ENCODE measurements at regions not wholly inside any gene's neighbourhood (a gene's known extent, or its start where the extent isn't known, plus 50 kb on each side); places are given as distances from the start of the nearest gene placed in this dataset.

- Histone ChIP-seq H3K4me3 (ENCODE audit: low read depth in 1 of 5, low read length in 5 of 5) (no peak overlapping the region), H3K9me3 (ENCODE audit: control insufficient read depth in 5 of 5, low read length in 5 of 5) (no peaks in the 10 kb centered on the region), H3K36me3 (ENCODE audit: control insufficient read depth in 5 of 5, insufficient read depth in 5 of 5, low read length in 5 of 5) (no peaks in the 10 kb centered on the region), H3K9ac (ENCODE audit: low read length in 5 of 5) (no peak overlapping the region), H3K27ac (ENCODE audit: low read depth, low read length) (no peak overlapping the region), H3K27me3 (ENCODE audit: control insufficient read depth in 5 of 5, insufficient read depth in 4 of 5, low read length in 5 of 5) (peaks cover 0 to 10% (median 3%) of the 10 kb centered on the region in 5 donors), H3K4me1 (ENCODE audit: control insufficient read depth in 5 of 5, insufficient read depth in 5 of 5, low read length in 5 of 5) (peaks cover 0 to 11% (median 3%) of the 10 kb centered on the region in 5 donors)
Observed at GRCh38 chr6:167711768-167712730, 114.7 kb upstream of the AFDN start.

- H3K9me3 ChIP-seq (ENCODE audit: control insufficient read depth in 5 of 5, low read length in 5 of 5): peaks cover 0 to 3% (median 0%) of the 10 kb centered on the region in 5 donors
- H3K27me3 ChIP-seq (ENCODE audit: control insufficient read depth in 5 of 5, insufficient read depth in 4 of 5, low read length in 5 of 5): peaks cover 0 to 10% (median 2%) of the 10 kb centered on the region in 5 donors
- no peaks in the 10 kb centered on the region for H3K36me3 ChIP-seq (ENCODE audit: control insufficient read depth in 5 of 5, insufficient read depth in 5 of 5, low read length in 5 of 5)
- peaks cover 0 to 11% (median 3%) of the 10 kb centered on the region in 5 donors for H3K4me1 ChIP-seq (ENCODE audit: control insufficient read depth in 5 of 5, insufficient read depth in 5 of 5, low read length in 5 of 5)
- H3K4me3 ChIP-seq (ENCODE audit: low read depth in 1 of 5, low read length in 5 of 5): no peak overlapping the region
- no peak overlapping the region for H3K9ac ChIP-seq (ENCODE audit: low read length in 5 of 5)
- no peak overlapping the region for H3K27ac ChIP-seq (ENCODE audit: low read depth, low read length)
Observed at GRCh38 chr6:167712731-167713475, 113.8 kb upstream of the AFDN start.

DNA sequence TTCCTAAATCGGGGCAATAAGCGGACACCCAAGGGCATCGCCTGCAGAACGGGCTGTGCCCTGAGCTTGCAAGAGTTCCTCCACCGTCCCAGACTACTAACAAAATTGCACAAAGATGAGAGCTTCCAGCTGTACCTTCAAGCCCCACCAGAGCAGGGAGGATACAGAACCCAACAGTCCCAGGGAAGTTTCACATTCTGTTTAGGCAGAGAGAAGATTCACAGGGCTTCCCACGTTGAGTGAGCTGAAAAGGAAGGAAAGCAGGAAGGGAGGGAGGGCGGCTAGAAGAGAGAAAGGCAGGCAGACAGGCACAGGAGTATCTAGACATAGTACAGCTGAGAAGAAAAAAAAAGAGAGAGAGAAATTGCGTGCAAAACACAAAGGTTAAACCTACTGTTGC is 112.6 kb upstream of the AFDN start:
- Histone ChIP-seq H3K4me1 (ENCODE audit: control insufficient read depth in 5 of 5, insufficient read depth in 5 of 5, low read length in 5 of 5) (peaks cover 0 to 6% (median 3%) of the 10 kb centered on the region in 5 donors), H3K9me3 (ENCODE audit: control insufficient read depth in 5 of 5, low read length in 5 of 5) (peaks cover 0 to 5% (median 0%) of the 10 kb centered on the region in 5 donors), H3K27ac (ENCODE audit: low read depth, low read length) (no peak overlapping the region), H3K27me3 (ENCODE audit: control insufficient read depth in 5 of 5, insufficient read depth in 4 of 5, low read length in 5 of 5) (peaks cover 0 to 10% (median 2%) of the 10 kb centered on the region in 5 donors), H3K9ac (ENCODE audit: low read length in 5 of 5) (no peak overlapping the region), H3K4me3 (ENCODE audit: low read depth in 1 of 5, low read length in 5 of 5) (no peak overlapping the region), H3K36me3 (ENCODE audit: control insufficient read depth in 5 of 5, insufficient read depth in 5 of 5, low read length in 5 of 5) (no peaks in the 10 kb centered on the region)

DNA sequence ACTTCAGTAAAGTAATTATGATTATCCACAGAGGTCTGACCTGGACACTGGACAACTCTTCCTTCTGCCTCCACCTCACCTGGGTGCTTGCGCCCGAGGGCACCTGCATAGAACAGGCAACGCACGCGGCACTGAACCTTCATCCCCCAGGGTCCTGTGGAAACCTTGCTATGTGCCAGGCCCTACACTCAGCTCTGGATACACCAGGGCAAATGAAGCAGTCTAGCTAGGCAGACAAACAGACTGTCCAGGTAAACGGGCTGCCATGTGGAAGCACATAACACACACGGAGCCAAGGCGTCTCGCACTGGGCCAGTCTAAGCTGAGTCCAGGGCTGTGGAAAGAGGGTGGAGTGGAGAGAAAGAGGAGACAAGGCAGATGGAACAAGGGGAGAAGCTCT is 109.3 kb upstream of the AFDN start:
- Histone ChIP-seq H3K9ac (ENCODE audit: low read length in 5 of 5) (no peak overlapping the region), H3K4me1 (ENCODE audit: control insufficient read depth in 5 of 5, insufficient read depth in 5 of 5, low read length in 5 of 5) (peaks cover 0 to 18% (median 14%) of the 10 kb centered on the region in 5 donors), H3K4me3 (ENCODE audit: low read depth in 1 of 5, low read length in 5 of 5) (no peak overlapping the region), H3K36me3 (ENCODE audit: control insufficient read depth in 5 of 5, insufficient read depth in 5 of 5, low read length in 5 of 5) (no peaks in the 10 kb centered on the region), H3K27me3 (ENCODE audit: control insufficient read depth in 5 of 5, insufficient read depth in 4 of 5, low read length in 5 of 5) (peaks cover 0 to 2% (median 2%) of the 10 kb centered on the region in 5 donors), H3K9me3 (ENCODE audit: control insufficient read depth in 5 of 5, low read length in 5 of 5) (peaks cover 0 to 5% (median 0%) of the 10 kb centered on the region in 5 donors), H3K27ac (ENCODE audit: low read depth, low read length) (no peak overlapping the region)

DNA sequence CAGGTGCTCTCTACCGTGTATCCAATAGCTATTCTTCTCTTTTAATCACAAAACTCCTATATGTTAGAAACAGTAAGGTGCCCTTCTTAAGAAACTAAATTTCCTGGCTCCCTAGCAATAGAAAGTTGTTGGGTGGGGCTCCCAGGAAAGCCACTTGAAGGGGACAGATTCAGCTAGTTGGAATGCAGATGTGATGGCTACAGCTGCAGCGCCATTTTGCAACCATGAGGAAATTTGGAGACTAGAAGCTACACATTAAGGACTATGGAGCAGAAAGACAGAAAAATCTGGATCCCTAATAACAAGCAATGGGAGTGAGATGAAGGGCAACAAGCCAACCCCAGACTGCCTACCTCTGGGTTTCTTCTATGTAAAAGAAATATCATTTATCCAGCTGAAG is 108.8 kb upstream of the AFDN start:
- Histone ChIP-seq H3K9me3 (ENCODE audit: control insufficient read depth in 5 of 5, low read length in 5 of 5) (peaks cover 0 to 5% (median 0%) of the 10 kb centered on the region in 5 donors), H3K27me3 (ENCODE audit: control insufficient read depth in 5 of 5, insufficient read depth in 4 of 5, low read length in 5 of 5) (peaks cover 0 to 2% (median 0%) of the 10 kb centered on the region in 5 donors), H3K27ac (ENCODE audit: low read depth, low read length) (no peak overlapping the region), H3K9ac (ENCODE audit: low read length in 5 of 5) (no peak overlapping the region), H3K4me3 (ENCODE audit: low read depth in 1 of 5, low read length in 5 of 5) (no peak overlapping the region), H3K36me3 (ENCODE audit: control insufficient read depth in 5 of 5, insufficient read depth in 5 of 5, low read length in 5 of 5) (no peaks in the 10 kb centered on the region), H3K4me1 (ENCODE audit: control insufficient read depth in 5 of 5, insufficient read depth in 5 of 5, low read length in 5 of 5) (peaks cover 0 to 18% (median 12%) of the 10 kb centered on the region in 5 donors)

GRCh38 chr6:167719920-167720319 is 106.8 kb upstream of the AFDN start:
- no peaks in the 10 kb centered on the region for H3K36me3 ChIP-seq (ENCODE audit: control insufficient read depth in 5 of 5, insufficient read depth in 5 of 5, low read length in 5 of 5)
- peaks cover 0 to 9% (median 0%) of the 10 kb centered on the region in 5 donors for H3K9me3 ChIP-seq (ENCODE audit: control insufficient read depth in 5 of 5, low read length in 5 of 5)
- peaks cover 0 to 17% (median 12%) of the 10 kb centered on the region in 5 donors for H3K4me1 ChIP-seq (ENCODE audit: control insufficient read depth in 5 of 5, insufficient read depth in 5 of 5, low read length in 5 of 5)
- no peak overlapping the region for H3K4me3 ChIP-seq (ENCODE audit: low read depth in 1 of 5, low read length in 5 of 5)
- H3K27ac ChIP-seq (ENCODE audit: low read depth, low read length): no peak overlapping the region
- H3K27me3 ChIP-seq (ENCODE audit: control insufficient read depth in 5 of 5, insufficient read depth in 4 of 5, low read length in 5 of 5): peaks cover 0 to 2% (median 0%) of the 10 kb centered on the region in 5 donors
- no peak overlapping the region for H3K9ac ChIP-seq (ENCODE audit: low read length in 5 of 5)

GRCh38 chr6:167720456-167721285 is 106.0 kb upstream of the AFDN start:
- H3K9ac ChIP-seq (ENCODE audit: low read length in 5 of 5): no peak overlapping the region
- H3K4me1 ChIP-seq (ENCODE audit: control insufficient read depth in 5 of 5, insufficient read depth in 5 of 5, low read length in 5 of 5): peaks cover 0 to 17% (median 12%) of the 10 kb centered on the region in 5 donors
- no peak overlapping the region for H3K4me3 ChIP-seq (ENCODE audit: low read depth in 1 of 5, low read length in 5 of 5)
- peaks cover 0 to 2% (median 0%) of the 10 kb centered on the region in 5 donors for H3K27me3 ChIP-seq (ENCODE audit: control insufficient read depth in 5 of 5, insufficient read depth in 4 of 5, low read length in 5 of 5)
- H3K9me3 ChIP-seq (ENCODE audit: control insufficient read depth in 5 of 5, low read length in 5 of 5): peaks cover 0 to 9% (median 0%) of the 10 kb centered on the region in 5 donors
- no peak overlapping the region for H3K27ac ChIP-seq (ENCODE audit: low read depth, low read length)
- no peaks in the 10 kb centered on the region for H3K36me3 ChIP-seq (ENCODE audit: control insufficient read depth in 5 of 5, insufficient read depth in 5 of 5, low read length in 5 of 5)

DNA sequence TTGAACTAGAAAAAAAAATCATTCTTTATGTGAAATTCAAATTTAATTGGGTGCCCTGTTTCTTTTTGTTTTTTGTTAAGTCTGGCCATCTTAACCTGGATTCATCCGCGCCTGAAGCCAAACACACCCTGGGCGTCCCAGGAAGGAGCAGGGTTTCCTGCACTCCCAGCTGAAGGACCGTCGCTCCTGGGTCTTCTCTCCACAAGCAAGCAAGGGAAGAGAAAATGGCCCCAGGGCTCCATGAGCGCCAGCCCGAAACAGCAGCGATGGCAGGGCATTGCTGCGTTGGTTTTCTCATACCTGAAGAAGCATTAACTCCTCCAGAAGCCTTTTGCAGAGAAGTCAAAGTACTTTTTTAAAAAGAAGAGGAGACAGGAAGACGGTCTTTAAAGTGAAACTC is 105.4 kb upstream of the AFDN start:
- no peak overlapping the region for H3K4me3 ChIP-seq (ENCODE audit: low read depth in 1 of 5, low read length in 5 of 5)
- H3K27me3 ChIP-seq (ENCODE audit: control insufficient read depth in 5 of 5, insufficient read depth in 4 of 5, low read length in 5 of 5): peaks cover 0 to 2% (median 0%) of the 10 kb centered on the region in 5 donors
- peaks cover 0 to 9% (median 0%) of the 10 kb centered on the region in 5 donors for H3K9me3 ChIP-seq (ENCODE audit: control insufficient read depth in 5 of 5, low read length in 5 of 5)
- H3K4me1 ChIP-seq (ENCODE audit: control insufficient read depth in 5 of 5, insufficient read depth in 5 of 5, low read length in 5 of 5): peaks cover 0 to 17% (median 12%) of the 10 kb centered on the region in 5 donors
- H3K36me3 ChIP-seq (ENCODE audit: control insufficient read depth in 5 of 5, insufficient read depth in 5 of 5, low read length in 5 of 5): no peaks in the 10 kb centered on the region
- no peak overlapping the region for H3K27ac ChIP-seq (ENCODE audit: low read depth, low read length)
- no peak overlapping the region for H3K9ac ChIP-seq (ENCODE audit: low read length in 5 of 5)

DNA sequence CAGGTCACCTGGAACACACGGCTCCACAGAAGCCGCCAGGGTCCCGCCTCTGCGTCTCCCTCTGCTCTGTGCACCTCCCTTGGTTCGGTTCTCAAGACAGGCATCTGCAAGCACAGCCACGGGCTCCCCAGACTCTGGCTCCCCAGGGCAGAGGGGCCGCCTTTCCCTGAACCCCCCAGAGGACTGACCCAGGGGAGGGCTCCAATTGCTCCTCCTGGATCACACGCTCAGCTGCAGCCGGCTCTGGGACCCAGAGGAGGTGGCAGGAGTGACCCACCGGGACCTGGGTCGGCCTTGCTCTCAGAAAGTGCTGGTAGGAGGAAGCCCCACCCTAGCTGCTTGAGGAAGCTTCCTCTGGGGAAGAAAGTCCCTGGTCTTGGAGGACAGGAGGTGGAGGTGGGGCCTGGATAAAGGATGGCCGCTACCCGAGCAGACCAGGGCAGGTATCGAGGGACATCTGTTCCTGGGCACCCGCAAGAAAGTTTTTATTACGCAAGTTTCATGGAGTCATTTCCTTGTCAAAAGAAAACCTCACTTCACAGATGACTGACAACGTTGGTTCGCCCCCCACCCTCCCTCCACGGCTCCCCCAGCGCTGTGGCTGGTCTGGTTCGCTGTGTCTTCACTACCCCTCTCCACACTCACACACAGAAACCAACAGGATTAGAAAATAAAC is 103.9 kb upstream of the AFDN start:
- no peaks in the 10 kb centered on the region for H3K36me3 ChIP-seq (ENCODE audit: control insufficient read depth in 5 of 5, insufficient read depth in 5 of 5, low read length in 5 of 5)
- no peak overlapping the region for H3K9ac ChIP-seq (ENCODE audit: low read length in 5 of 5)
- peaks cover 0 to 2% (median 0%) of the 10 kb centered on the region in 5 donors for H3K27me3 ChIP-seq (ENCODE audit: control insufficient read depth in 5 of 5, insufficient read depth in 4 of 5, low read length in 5 of 5)
- peaks cover 0 to 7% (median 0%) of the 10 kb centered on the region in 5 donors for H3K9me3 ChIP-seq (ENCODE audit: control insufficient read depth in 5 of 5, low read length in 5 of 5)
- peaks cover 0 to 17% (median 12%) of the 10 kb centered on the region in 5 donors for H3K4me1 ChIP-seq (ENCODE audit: control insufficient read depth in 5 of 5, insufficient read depth in 5 of 5, low read length in 5 of 5)
- no peak overlapping the region for H3K27ac ChIP-seq (ENCODE audit: low read depth, low read length)
- H3K4me3 ChIP-seq (ENCODE audit: low read depth in 1 of 5, low read length in 5 of 5): no peak overlapping the region
